PC-9 (cell line): ENCODE measurements at regions not wholly inside any gene's neighbourhood (a gene's known extent, or its start where the extent isn't known, plus 50 kb on each side); places are given as distances from the start of the nearest gene placed in this dataset.

ENCODE experiments used
- BruUV-seq: library from RNA; stranded (reverse); fragments of 400-500 nt; replicated peaks from 2 replicates; lab custom pipeline; 2021; lab: Mats Ljungman, UMichigan
- CTCF ChIA-PET: fragments of 300-600 bp; sonication (Branson Sonifier 250); formaldehyde crosslinking; loops from one replicate; lab custom pipeline; 2022; ENCODE audit warnings: antibody characterized with exemption; lab: Charles Lee
- POLR2A ChIA-PET: fragments of 300-600 bp; sonication (Branson Sonifier 250); formaldehyde crosslinking; loops from one replicate; lab custom pipeline; 2022; ENCODE audit warnings: antibody characterized with exemption; ENCODE audit not compliant: unreplicated experiment; lab: Charles Lee
- DNase-seq, 2 experiments: peaks; one replicate each; pipeline versions ENCODE4 v3.0.0 to v3.0.0-alpha.2; 2015 to 2022; ENCODE audit warnings: mixed read lengths in 1 of 2
- H2AFZ ChIP-seq: fragments of 200-600 bp; sonication (generic); 2 replicates; pipeline ENCODE4 v1.8.1; 2017; ENCODE audit warnings: antibody characterized with exemption
- H3F3A ChIP-seq: fragments of 200-600 bp; sonication (generic); 2 replicates; pipeline ENCODE4 v1.8.1; 2017; ENCODE audit warnings: antibody characterized with exemption, mild to moderate bottlenecking, low read depth; ENCODE audit not compliant: insufficient read depth
- H3K27ac ChIP-seq: fragments of 200-600 bp; sonication (generic); 2 replicates; pipeline ENCODE4 v1.6.1; 2016; ENCODE audit warnings: mixed run types
- H3K27me3 ChIP-seq: fragments of 200-600 bp; sonication (generic); 2 replicates; pipeline ENCODE4 v1.6.1; 2016; ENCODE audit warnings: low read depth, mixed run types; ENCODE audit not compliant: insufficient read depth
- H3K36me3 ChIP-seq: fragments of 200-600 bp; sonication (generic); 2 replicates; pipeline ENCODE4 v1.6.1; 2016; ENCODE audit warnings: low read depth, mixed run types
- H3K4me1 ChIP-seq: fragments of 200-600 bp; sonication (generic); replicated peaks from 2 replicates; pipeline ENCODE4 v1.6.1; 2016; ENCODE audit warnings: mixed run types; ENCODE audit not compliant: insufficient read depth
- H3K4me2 ChIP-seq: fragments of 200-600 bp; sonication (generic); 2 replicates; pipeline ENCODE4 v1.6.1; 2017; ENCODE audit warnings: mixed run types
- H3K4me3 ChIP-seq: fragments of 200-600 bp; sonication (generic); 2 replicates; pipeline ENCODE4 v1.6.1; 2016; ENCODE audit warnings: mixed run types
- H3K79me2 ChIP-seq: fragments of 200-600 bp; sonication (generic); 2 replicates; pipeline ENCODE4 v1.6.1; 2017; ENCODE audit warnings: low read depth, mixed run types
- H3K9me2 ChIP-seq: fragments of 200-600 bp; sonication (generic); 2 replicates; pipeline ENCODE4 v1.8.1; 2017; ENCODE audit warnings: mild to moderate bottlenecking; ENCODE audit not compliant: insufficient read depth
- H3K9me3 ChIP-seq: fragments of 200-600 bp; sonication (generic); 2 replicates; pipeline ENCODE4 v1.8.1; 2016; ENCODE audit warnings: low read depth; ENCODE audit not compliant: insufficient read depth
- H4K20me1 ChIP-seq: fragments of 200-600 bp; sonication (generic); 2 replicates; pipeline ENCODE4 v1.8.1; 2017; ENCODE audit not compliant: insufficient read depth
- EZH2 ChIP-seq: fragments of 200-600 bp; sonication (generic); IDR thresholded peaks from 2 replicates; pipeline ENCODE4 v1.8.0; 2017; ENCODE audit warnings: antibody characterized with exemption, low read depth
- intact Hi-C: fragments of 100-400 bp; cut with micrococcal nuclease; formaldehyde crosslinking; loops from one replicate; pipeline ENCODE4 v1.10.0; 2022; ENCODE audit not compliant: unreplicated experiment
- TF ChIP-seq, protein P1 (sequence below): fragments of 200-600 bp; sonication (generic); conservative IDR thresholded peaks from 2 replicates; pipeline ENCODE4 v1.6.1; 2017; ENCODE audit warnings: mixed run types, antibody characterized with exemption, mild to moderate bottlenecking, moderate library complexity

- intact Hi-C loops = no loop called here
- Histone ChIP-seq H3K9me3 (no peaks in the 10 kb centered on the region), H3K36me3 (no peaks in the 10 kb centered on the region), H3K79me2 (no peaks in the 10 kb centered on the region), H3F3A (no peaks in the 10 kb centered on the region), H4K20me1 (no peaks in the 10 kb centered on the region), H3K27me3 (no peaks in the 10 kb centered on the region), H3K4me1 (peaks cover under 1% of the 10 kb centered on the region; the same call in 1 of the 2 replicates), H2AFZ (no peak overlapping the region), H3K4me3 (no peak overlapping the region), H3K4me2 (no peak overlapping the region), H3K27ac (no peak overlapping the region), H3K9me2 (no peaks in the 10 kb centered on the region)
- ChIA-PET POLR2A (no interaction called here), CTCF (no interaction called here)
- DNase-seq = no peak
- TF ChIP-seq EZH2 = no peak
- TF ChIP-seq, protein P1, sequence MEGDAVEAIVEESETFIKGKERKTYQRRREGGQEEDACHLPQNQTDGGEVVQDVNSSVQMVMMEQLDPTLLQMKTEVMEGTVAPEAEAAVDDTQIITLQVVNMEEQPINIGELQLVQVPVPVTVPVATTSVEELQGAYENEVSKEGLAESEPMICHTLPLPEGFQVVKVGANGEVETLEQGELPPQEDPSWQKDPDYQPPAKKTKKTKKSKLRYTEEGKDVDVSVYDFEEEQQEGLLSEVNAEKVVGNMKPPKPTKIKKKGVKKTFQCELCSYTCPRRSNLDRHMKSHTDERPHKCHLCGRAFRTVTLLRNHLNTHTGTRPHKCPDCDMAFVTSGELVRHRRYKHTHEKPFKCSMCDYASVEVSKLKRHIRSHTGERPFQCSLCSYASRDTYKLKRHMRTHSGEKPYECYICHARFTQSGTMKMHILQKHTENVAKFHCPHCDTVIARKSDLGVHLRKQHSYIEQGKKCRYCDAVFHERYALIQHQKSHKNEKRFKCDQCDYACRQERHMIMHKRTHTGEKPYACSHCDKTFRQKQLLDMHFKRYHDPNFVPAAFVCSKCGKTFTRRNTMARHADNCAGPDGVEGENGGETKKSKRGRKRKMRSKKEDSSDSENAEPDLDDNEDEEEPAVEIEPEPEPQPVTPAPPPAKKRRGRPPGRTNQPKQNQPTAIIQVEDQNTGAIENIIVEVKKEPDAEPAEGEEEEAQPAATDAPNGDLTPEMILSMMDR = no peak
- BruUV-seq = no TSS peak
These were observed 115.0 kb upstream of the ZNF516 start for GRCh38 chr18:76610012-76610411.

DNA sequence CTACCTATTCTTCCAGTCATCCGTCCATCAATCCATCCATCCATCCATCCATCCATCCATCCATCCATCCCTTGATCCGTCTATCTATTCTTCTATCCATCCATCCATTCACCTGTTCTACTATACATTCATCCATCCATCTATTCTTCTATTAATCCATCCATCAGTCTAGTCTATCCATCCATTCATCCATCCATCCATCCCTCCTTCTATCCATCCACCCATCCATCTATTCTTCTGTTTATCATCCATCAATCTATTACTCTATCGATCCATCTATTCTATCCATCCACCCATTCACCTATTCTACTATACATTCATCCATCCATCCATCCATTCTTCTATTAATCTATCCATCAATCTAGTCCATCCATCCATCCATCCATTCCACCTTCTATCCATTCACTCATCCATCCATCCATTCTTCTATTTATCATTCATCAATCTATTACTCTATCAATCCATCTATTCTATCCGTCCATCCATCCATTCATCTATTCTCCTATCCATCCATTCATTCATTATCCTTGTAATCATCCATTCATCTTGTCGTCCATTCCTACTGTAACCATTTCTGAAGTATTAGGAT is 110.4 kb upstream of the ZNF516 start:
- intact Hi-C loops = no loop called here
- no peaks in the 10 kb centered on the region for H3K36me3 ChIP-seq

GRCh38 chr18:76604935-76605240 is 109.8 kb upstream of the ZNF516 start:
- Histone ChIP-seq H3K36me3 (no peaks in the 10 kb centered on the region), H2AFZ (no peak overlapping the region), H3K9me2 (no peaks in the 10 kb centered on the region), H3K79me2 (no peaks in the 10 kb centered on the region), H3K4me3 (no peak overlapping the region), H4K20me1 (no peaks in the 10 kb centered on the region), H3K4me2 (peak overlapping the region; percentile 15; the same call in 1 of the 2 replicates), H3K27me3 (no peaks in the 10 kb centered on the region), H3K9me3 (no peaks in the 10 kb centered on the region), H3F3A (no peaks in the 10 kb centered on the region), H3K4me1 (peaks cover 4% of the 10 kb centered on the region; the same call in 1 of the 2 replicates), H3K27ac (no peak overlapping the region)
- TF ChIP-seq, protein P1 = no peak
- TF ChIP-seq EZH2 = no peak
- POLR2A ChIA-PET = no interaction called here
- intact Hi-C loops = no loop called here
- no TSS peak for BruUV-seq
- CTCF ChIA-PET = no interaction called here
- peak in 1 of 2 experiments; percentile 41 for DNase-seq

More for the DNA sequence above, 110.4 kb upstream of the ZNF516 start:
- H3K79me2 ChIP-seq = no peaks in the 10 kb centered on the region
- H3K9me2 ChIP-seq = no peaks in the 10 kb centered on the region
- peaks cover 4% of the 10 kb centered on the region; the same call in 1 of the 2 replicates for H3K4me1 ChIP-seq
- ChIA-PET POLR2A (no interaction called here), CTCF (no interaction called here)
- H3K9me3 ChIP-seq = no peaks in the 10 kb centered on the region
- DNase-seq = no peak
- BruUV-seq = no TSS peak
- H3F3A ChIP-seq = no peaks in the 10 kb centered on the region
- no peak for TF ChIP-seq EZH2
- TF ChIP-seq, protein P1 = no peak
- H2AFZ ChIP-seq = no peak overlapping the region
- H3K4me2 ChIP-seq = no peak overlapping the region
- no peak overlapping the region for H3K4me3 ChIP-seq
- H3K27ac ChIP-seq = no peak overlapping the region
- no peaks in the 10 kb centered on the region for H4K20me1 ChIP-seq
- H3K27me3 ChIP-seq = no peaks in the 10 kb centered on the region
